Panc1 (cell line): ENCODE measurements at regions not wholly inside any gene's neighbourhood (a gene's known extent, or its start where the extent isn't known, plus 50 kb on each side); places are given as distances from the start of the nearest gene placed in this dataset.

Experiments
- POLR2AphosphoS5 ChIP-seq: IDR thresholded peaks from 2 replicates; pipeline ENCODE4 v1.6.1; 2012; ENCODE audit warnings: mild to moderate bottlenecking, low read depth, low read length, moderate library complexity
- SIN3A ChIP-seq: IDR thresholded peaks from 2 replicates; pipeline ENCODE4 v1.6.1; 2012; ENCODE audit warnings: low read depth, mild to moderate bottlenecking, low read length, moderate library complexity, borderline replicate concordance; ENCODE audit not compliant: insufficient read depth
- TCF7L2 ChIP-seq: IDR thresholded peaks from 2 replicates; pipeline ENCODE4 v1.6.1; 2011; ENCODE audit warnings: mild to moderate bottlenecking, low read depth, low read length, inconsistent platforms
- TF ChIP-seq, protein P1 (sequence below): fragments of 450-650 bp; IDR thresholded peaks from 2 replicates; pipeline ENCODE4 v1.5.1; 2017; ENCODE audit warnings: mild to moderate bottlenecking
- TF ChIP-seq, protein P2 (sequence below), 2 experiments: IDR thresholded peaks; 2 replicates each; pipeline ENCODE4 v1.6.1; 2011 to 2012; ENCODE audit warnings: low read depth in 2 of 2, control low read depth in 1 of 2, low read length in 1 of 2, mild to moderate bottlenecking in 1 of 2, moderate library complexity in 1 of 2; ENCODE audit not compliant: insufficient read depth in 1 of 2

DNA sequence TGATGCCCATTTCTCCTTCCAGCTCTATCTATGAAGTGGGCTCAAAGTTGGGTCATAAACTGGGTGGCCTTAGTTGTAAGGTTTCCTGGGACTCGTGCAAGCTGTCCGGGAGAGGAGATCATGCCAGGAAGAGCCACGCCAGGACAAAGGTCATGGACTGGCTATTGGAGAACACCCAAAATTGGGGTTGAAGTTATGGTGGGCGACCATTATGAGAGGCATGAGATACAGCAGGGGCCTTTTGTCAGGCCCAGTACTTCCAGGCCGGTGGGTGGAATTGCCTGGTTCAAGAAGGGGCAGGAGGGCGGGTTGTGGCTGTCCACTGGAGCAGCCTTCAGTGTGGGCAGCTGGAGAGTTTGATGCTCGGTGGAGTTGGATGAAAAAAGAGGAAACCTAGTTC is 225.1 kb upstream of the SSTR4 start:
- no peak for TF ChIP-seq POLR2AphosphoS5
- TF ChIP-seq, protein P1, sequence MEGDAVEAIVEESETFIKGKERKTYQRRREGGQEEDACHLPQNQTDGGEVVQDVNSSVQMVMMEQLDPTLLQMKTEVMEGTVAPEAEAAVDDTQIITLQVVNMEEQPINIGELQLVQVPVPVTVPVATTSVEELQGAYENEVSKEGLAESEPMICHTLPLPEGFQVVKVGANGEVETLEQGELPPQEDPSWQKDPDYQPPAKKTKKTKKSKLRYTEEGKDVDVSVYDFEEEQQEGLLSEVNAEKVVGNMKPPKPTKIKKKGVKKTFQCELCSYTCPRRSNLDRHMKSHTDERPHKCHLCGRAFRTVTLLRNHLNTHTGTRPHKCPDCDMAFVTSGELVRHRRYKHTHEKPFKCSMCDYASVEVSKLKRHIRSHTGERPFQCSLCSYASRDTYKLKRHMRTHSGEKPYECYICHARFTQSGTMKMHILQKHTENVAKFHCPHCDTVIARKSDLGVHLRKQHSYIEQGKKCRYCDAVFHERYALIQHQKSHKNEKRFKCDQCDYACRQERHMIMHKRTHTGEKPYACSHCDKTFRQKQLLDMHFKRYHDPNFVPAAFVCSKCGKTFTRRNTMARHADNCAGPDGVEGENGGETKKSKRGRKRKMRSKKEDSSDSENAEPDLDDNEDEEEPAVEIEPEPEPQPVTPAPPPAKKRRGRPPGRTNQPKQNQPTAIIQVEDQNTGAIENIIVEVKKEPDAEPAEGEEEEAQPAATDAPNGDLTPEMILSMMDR, result no peak
- TF ChIP-seq, protein P2, sequence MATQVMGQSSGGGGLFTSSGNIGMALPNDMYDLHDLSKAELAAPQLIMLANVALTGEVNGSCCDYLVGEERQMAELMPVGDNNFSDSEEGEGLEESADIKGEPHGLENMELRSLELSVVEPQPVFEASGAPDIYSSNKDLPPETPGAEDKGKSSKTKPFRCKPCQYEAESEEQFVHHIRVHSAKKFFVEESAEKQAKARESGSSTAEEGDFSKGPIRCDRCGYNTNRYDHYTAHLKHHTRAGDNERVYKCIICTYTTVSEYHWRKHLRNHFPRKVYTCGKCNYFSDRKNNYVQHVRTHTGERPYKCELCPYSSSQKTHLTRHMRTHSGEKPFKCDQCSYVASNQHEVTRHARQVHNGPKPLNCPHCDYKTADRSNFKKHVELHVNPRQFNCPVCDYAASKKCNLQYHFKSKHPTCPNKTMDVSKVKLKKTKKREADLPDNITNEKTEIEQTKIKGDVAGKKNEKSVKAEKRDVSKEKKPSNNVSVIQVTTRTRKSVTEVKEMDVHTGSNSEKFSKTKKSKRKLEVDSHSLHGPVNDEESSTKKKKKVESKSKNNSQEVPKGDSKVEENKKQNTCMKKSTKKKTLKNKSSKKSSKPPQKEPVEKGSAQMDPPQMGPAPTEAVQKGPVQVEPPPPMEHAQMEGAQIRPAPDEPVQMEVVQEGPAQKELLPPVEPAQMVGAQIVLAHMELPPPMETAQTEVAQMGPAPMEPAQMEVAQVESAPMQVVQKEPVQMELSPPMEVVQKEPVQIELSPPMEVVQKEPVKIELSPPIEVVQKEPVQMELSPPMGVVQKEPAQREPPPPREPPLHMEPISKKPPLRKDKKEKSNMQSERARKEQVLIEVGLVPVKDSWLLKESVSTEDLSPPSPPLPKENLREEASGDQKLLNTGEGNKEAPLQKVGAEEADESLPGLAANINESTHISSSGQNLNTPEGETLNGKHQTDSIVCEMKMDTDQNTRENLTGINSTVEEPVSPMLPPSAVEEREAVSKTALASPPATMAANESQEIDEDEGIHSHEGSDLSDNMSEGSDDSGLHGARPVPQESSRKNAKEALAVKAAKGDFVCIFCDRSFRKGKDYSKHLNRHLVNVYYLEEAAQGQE (IDR thresholded peaks at IDR 0.05; ENCODE audit: insufficient read depth in 1 of 2, low read depth in 2 of 2, low read length in 1 of 2), result no peak
- TF ChIP-seq SIN3A, result no peak
- TF ChIP-seq TCF7L2, result no peak
